Heart left ventricle (tissue), 16 donors: ENCODE measurements at regions not wholly inside any gene's neighbourhood (a gene's known extent, or its start where the extent isn't known, plus 50 kb on each side); places are given as distances from the start of the nearest gene placed in this dataset.

Experiments
- ATAC-seq, 4 donors: fragments of 200-7000 bp; cut with Tn5 transposase; one replicate each; pipeline ENCODE4 v1.9.1; 2020 to 2022; ENCODE audit warnings: moderate library complexity in 4 of 4, mild to moderate bottlenecking in 3 of 4, moderate number of reproducible peaks in 1 of 4
- DNase-seq, 5 donors: peaks; one replicate each; pipeline ENCODE4 v3.0.0-alpha.2; 2020
- H3K27ac ChIP-seq, 12 donors: fragments of 200-600 bp; sonication (generic) in 4 of 12; one replicate each; pipeline versions ENCODE4 v1.5.0 to v1.8.0; 2016 to 2022; ENCODE audit warnings: mild to moderate bottlenecking in 2 of 12
- H3K27me3 ChIP-seq, 9 donors: fragments of 200-600 bp; sonication (generic) in 2 of 9; one replicate each; pipeline versions ENCODE4 v1.5.1 to v1.8.0; 2016 to 2022; ENCODE audit warnings: mild to moderate bottlenecking in 3 of 9
- H3K36me3 ChIP-seq, 9 donors: fragments of 200-600 bp; sonication (generic) in 2 of 9; one replicate each; pipeline versions ENCODE4 v1.5.0 to v1.8.0; 2018 to 2022; ENCODE audit warnings: mild to moderate bottlenecking in 2 of 9
- H3K4me1 ChIP-seq, 12 donors: fragments of 200-600 bp; sonication (generic) in 4 of 12; one replicate each; pipeline versions ENCODE4 v1.5.0 to v1.8.0; 2016 to 2022; ENCODE audit warnings: mild to moderate bottlenecking in 3 of 12
- H3K4me3 ChIP-seq, 12 donors: fragments of 200-600 bp; sonication (generic) in 4 of 12; one replicate each; pipeline versions ENCODE4 v1.5.0 to v1.8.0; 2017 to 2022; ENCODE audit warnings: mild to moderate bottlenecking in 9 of 12, moderate library complexity in 4 of 12
- H3K9me3 ChIP-seq, 12 donors: fragments of 200-600 bp; sonication (generic) in 4 of 12; one replicate each; pipeline versions ENCODE4 v1.5.0 to v1.8.0; 2016 to 2022; ENCODE audit warnings: mild to moderate bottlenecking in 1 of 12
- POLR2A ChIP-seq, 2 donors: fragments of 450-650 bp; IDR thresholded peaks; one replicate each; pipeline ENCODE4 v1.6.1; 2017; ENCODE audit warnings: antibody characterized with exemption in 2 of 2, mild to moderate bottlenecking in 2 of 2, moderate library complexity in 2 of 2
- WGBS, 4 donors: extraction: QIAGEN DNeasy Blood & Tissue Kit in 2 of 4; methylation state at CpG; one replicate each; pipeline versions ENCODE4 v1.1.5 to v1.1.7; 2013 to 2018; 5-methylcytosine and 5-hydroxymethylcytosine counted together
- intact Hi-C, 10 donors: fragments of 100-400 bp; cut with DNase I; formaldehyde crosslinking; loops; one replicate each; pipeline versions ENCODE4 v1.11.1 to v1.14.2; 2022
- TF ChIP-seq, protein P1 (sequence below), 12 donors: fragments of 200-600 bp; sonication (generic) in 4 of 12; IDR thresholded peaks; one replicate each; pipeline versions ENCODE4 v1.5.0 to v1.8.0; 2018 to 2022; ENCODE audit warnings: antibody characterized with exemption in 12 of 12, mild to moderate bottlenecking in 5 of 12
- donor health status: ischemic (EF 13 %, LVEDD 7.1; RV severe dilation, severe dysfunction).
- donor health status: healthy with polysubstance abuse.
- donor health status: DM: no; HTN: yes; CAD: no.
- donor health status: DM: no; HTN: no; CAD: no.
- donor health status: ischemic (EF 25% LVEDD 6.9; RV normal size, moderate dysfunction).
- donor health status: ischemic (EF 25% LVEDD 5.7; RV mildly dilated, moderate dysfunction).
- donor health status: healthy.
- donor health status: DM: yes; HTN: yes; CAD: no.
- donor health status: ischemic (EF 35%, LVEDD 5.7; RV mildly dilated, moderate dysfunction).
- donor health status: nonischemic (EF 11% LVEDD 7.7; RV severe dilation, severe dysfunction).
- donor health status: DM: yes; HTN: yes; CAD: no.
- donor health status: PGD.
- donor health status: ischemic (EF 29% LVEDD 5.4; RV normal size, mild dysfunction).
- donor health status: nonischemic (EF 23%, LVEDD 6.1; RV moderate dilation, normal function).

DNA sequence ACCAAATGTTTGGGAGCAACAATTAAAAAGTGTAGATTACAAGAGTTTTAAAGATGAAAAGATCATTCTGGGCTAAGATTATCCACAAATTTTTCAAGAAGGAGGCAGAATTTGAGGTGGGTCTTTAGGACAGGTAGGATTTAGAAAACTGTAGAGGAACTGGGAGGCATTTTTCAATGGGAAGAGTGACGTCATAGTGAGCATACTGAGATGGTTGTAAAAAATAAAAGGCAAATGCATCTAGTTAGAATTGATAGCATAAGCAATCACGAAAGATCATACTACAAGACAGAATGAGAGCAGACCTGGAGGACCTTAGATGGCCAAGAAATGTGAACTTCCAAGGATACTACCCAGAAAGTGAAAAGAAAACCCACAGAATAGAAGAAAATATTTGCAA is 131.6 kb upstream of the G2E3 start:
- 63 to 76% (median 74%) methylated on average over 2 of the region's 2 CpGs for WGBS, 4 donors
- no peak for DNase-seq

GRCh38 chr14:30427846-30428245 is 131.1 kb upstream of the G2E3 start:
- no peak overlapping the region for H3K4me3 ChIP-seq
- no peaks in the 10 kb centered on the region for H3K36me3 ChIP-seq
- no peaks in the 10 kb centered on the region for H3K4me1 ChIP-seq
- intact Hi-C loops: no loop called here
- ATAC-seq: no peak
- no peak overlapping the region for H3K27ac ChIP-seq
- TF ChIP-seq, protein P1, sequence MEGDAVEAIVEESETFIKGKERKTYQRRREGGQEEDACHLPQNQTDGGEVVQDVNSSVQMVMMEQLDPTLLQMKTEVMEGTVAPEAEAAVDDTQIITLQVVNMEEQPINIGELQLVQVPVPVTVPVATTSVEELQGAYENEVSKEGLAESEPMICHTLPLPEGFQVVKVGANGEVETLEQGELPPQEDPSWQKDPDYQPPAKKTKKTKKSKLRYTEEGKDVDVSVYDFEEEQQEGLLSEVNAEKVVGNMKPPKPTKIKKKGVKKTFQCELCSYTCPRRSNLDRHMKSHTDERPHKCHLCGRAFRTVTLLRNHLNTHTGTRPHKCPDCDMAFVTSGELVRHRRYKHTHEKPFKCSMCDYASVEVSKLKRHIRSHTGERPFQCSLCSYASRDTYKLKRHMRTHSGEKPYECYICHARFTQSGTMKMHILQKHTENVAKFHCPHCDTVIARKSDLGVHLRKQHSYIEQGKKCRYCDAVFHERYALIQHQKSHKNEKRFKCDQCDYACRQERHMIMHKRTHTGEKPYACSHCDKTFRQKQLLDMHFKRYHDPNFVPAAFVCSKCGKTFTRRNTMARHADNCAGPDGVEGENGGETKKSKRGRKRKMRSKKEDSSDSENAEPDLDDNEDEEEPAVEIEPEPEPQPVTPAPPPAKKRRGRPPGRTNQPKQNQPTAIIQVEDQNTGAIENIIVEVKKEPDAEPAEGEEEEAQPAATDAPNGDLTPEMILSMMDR (IDR thresholded peaks at IDR 0.05): no peak
- no peak for TF ChIP-seq POLR2A (IDR thresholded peaks at IDR 0.05)
- H3K9me3 ChIP-seq: no peaks in the 10 kb centered on the region
- H3K27me3 ChIP-seq: peaks cover 0 to 5% (median 0%) of the 10 kb centered on the region in 9 donors
- no peak for DNase-seq

More for the DNA sequence above, 131.6 kb upstream of the G2E3 start:
- Histone ChIP-seq H3K9me3 (no peaks in the 10 kb centered on the region), H3K4me1 (no peaks in the 10 kb centered on the region), H3K27ac (no peak overlapping the region), H3K36me3 (no peaks in the 10 kb centered on the region), H3K27me3 (peaks cover 0 to 5% (median 0%) of the 10 kb centered on the region in 9 donors), H3K4me3 (no peak overlapping the region)
- TF ChIP-seq, protein P1 (IDR thresholded peaks at IDR 0.05): no peak
- TF ChIP-seq POLR2A (IDR thresholded peaks at IDR 0.05): no peak
- ATAC-seq: no peak
- intact Hi-C loops: no loop called here

GRCh38 chr14:30431552-30431951 is 127.4 kb upstream of the G2E3 start:
- intact Hi-C loops: no loop called here

GRCh38 chr14:30440961-30441360 is 118.0 kb upstream of the G2E3 start:
- peaks cover 0 to 3% (median 0%) of the 10 kb centered on the region in 9 donors for H3K27me3 ChIP-seq
- no peak for DNase-seq
- no peak overlapping the region for H3K4me3 ChIP-seq
- intact Hi-C loops: loop anchor here in 3 of 10 donors (5.0 to 10.0 kb wide), 4 partner anchors 66 to 1686 kb away; no protein-coding TSS in a partner anchor
- H3K4me1 ChIP-seq: no peaks in the 10 kb centered on the region
- WGBS, 4 donors: 81 to 86% (median 83%) methylated on average over 4 of the region's 4 CpGs
- no peak overlapping the region for H3K27ac ChIP-seq
- no peak for TF ChIP-seq POLR2A (IDR thresholded peaks at IDR 0.05)
- TF ChIP-seq, protein P1 (IDR thresholded peaks at IDR 0.05): no peak
- ATAC-seq: no peak
- H3K9me3 ChIP-seq: no peaks in the 10 kb centered on the region
- H3K36me3 ChIP-seq: no peaks in the 10 kb centered on the region

More at GRCh38 chr14:30431552-30431951, 127.4 kb upstream of the G2E3 start:
- H3K4me3 ChIP-seq: no peak overlapping the region
- peaks cover 0 to 5% (median 0%) of the 10 kb centered on the region in 9 donors for H3K27me3 ChIP-seq
- no peaks in the 10 kb centered on the region for H3K9me3 ChIP-seq
- no peaks in the 10 kb centered on the region for H3K4me1 ChIP-seq
- H3K36me3 ChIP-seq: no peaks in the 10 kb centered on the region
- no peak overlapping the region for H3K27ac ChIP-seq
- 37 to 51% (median 39%) methylated on average over 1 of the region's 1 CpG for WGBS, 4 donors
- ATAC-seq: no peak
- DNase-seq: no peak
- TF ChIP-seq POLR2A (IDR thresholded peaks at IDR 0.05): no peak
- TF ChIP-seq, protein P1 (IDR thresholded peaks at IDR 0.05): no peak
